ENCODE measurements at regions not wholly inside any gene's neighbourhood (a gene's known extent, or its start where the extent isn't known, plus 50 kb on each side); places are given as distances from the start of the nearest gene placed in this dataset.

DNA sequence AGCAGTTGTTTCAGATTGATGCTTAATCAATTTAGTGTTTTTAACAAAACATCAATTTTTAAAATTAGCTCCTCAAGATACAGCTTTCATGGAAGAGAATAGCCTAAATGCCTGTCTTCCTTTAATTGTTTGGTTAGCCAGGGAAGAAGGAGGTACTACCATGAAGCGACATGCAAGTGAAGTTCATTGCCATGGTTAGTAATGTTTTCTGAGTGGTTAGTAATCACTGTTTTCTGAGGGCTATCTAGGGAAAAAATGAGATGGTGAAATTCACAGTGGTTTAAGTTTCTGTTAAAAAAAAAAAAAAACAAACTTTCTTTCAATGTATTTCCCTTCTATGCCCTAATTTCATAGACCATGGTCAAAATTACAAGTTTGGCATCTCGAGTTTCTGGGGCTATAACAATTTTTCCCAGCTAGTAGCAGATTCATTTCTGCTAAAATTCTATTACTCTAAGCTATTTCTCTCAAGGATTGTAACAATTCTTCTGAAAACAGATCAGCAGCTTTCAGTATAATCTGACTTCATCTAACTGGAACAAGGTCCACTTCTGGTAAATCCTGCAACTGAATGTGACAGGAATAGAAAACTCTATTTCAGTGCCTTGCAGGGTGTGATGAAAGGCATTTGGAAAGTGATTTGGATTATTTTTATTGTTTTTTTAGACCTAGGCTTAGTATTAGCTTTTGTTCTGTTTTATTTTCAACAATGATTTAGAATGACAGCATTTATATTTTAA, 157.0 kb downstream of the PCDH18 start:
- TF ChIP-seq GABPA (IDR thresholded peaks at IDR 0.05; ENCODE audit: low read depth) = no peak
- TF ChIP-seq, protein P1, sequence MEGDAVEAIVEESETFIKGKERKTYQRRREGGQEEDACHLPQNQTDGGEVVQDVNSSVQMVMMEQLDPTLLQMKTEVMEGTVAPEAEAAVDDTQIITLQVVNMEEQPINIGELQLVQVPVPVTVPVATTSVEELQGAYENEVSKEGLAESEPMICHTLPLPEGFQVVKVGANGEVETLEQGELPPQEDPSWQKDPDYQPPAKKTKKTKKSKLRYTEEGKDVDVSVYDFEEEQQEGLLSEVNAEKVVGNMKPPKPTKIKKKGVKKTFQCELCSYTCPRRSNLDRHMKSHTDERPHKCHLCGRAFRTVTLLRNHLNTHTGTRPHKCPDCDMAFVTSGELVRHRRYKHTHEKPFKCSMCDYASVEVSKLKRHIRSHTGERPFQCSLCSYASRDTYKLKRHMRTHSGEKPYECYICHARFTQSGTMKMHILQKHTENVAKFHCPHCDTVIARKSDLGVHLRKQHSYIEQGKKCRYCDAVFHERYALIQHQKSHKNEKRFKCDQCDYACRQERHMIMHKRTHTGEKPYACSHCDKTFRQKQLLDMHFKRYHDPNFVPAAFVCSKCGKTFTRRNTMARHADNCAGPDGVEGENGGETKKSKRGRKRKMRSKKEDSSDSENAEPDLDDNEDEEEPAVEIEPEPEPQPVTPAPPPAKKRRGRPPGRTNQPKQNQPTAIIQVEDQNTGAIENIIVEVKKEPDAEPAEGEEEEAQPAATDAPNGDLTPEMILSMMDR (IDR thresholded peaks at IDR 0.05; ENCODE audit: insufficient read depth, low read length) = no peak

Measured in HL-60 (cell line).